ENCODE measurements at regions not wholly inside any gene's neighbourhood (a gene's known extent, or its start where the extent isn't known, plus 50 kb on each side); places are given as distances from the start of the nearest gene placed in this dataset.

DNA sequence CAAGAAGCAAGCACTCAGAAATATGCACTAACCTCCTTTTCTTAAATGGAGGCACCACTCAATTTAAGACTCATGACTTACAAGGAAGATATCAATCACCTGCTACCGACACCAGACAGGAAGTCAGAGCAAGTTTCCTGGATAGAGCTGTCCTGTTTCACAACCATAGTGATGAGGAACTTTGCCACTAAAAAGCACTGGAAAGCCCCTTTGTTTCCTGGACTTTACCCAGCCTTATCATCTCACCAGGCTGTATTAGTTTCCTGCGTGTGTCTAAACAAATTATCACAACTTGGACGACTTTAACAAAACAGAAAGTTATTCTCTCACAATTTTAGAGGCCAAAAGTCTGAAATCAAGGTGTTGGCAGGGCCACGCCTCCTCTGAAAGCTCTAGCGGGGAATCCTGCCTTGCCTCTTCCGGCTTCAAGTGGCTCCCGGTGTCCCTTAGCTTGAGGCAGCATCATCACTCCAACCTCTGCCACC, 253.8 kb upstream of the STXBP5 start:
- TF ChIP-seq, protein P1, sequence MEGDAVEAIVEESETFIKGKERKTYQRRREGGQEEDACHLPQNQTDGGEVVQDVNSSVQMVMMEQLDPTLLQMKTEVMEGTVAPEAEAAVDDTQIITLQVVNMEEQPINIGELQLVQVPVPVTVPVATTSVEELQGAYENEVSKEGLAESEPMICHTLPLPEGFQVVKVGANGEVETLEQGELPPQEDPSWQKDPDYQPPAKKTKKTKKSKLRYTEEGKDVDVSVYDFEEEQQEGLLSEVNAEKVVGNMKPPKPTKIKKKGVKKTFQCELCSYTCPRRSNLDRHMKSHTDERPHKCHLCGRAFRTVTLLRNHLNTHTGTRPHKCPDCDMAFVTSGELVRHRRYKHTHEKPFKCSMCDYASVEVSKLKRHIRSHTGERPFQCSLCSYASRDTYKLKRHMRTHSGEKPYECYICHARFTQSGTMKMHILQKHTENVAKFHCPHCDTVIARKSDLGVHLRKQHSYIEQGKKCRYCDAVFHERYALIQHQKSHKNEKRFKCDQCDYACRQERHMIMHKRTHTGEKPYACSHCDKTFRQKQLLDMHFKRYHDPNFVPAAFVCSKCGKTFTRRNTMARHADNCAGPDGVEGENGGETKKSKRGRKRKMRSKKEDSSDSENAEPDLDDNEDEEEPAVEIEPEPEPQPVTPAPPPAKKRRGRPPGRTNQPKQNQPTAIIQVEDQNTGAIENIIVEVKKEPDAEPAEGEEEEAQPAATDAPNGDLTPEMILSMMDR (IDR thresholded peaks at IDR 0.05; ENCODE audit: insufficient read depth, low read depth, low read length), result no peak
- TF ChIP-seq EZH2 (IDR thresholded peaks at IDR 0.05; ENCODE audit: insufficient read depth, low read length), result no peak
